ENCODE measurements at regions not wholly inside any gene's neighbourhood (a gene's known extent, or its start where the extent isn't known, plus 50 kb on each side); places are given as distances from the start of the nearest gene placed in this dataset.
"Not testable (repeated sequence)": the region's sequence is repeated elsewhere in the genome, so short reads cannot be mapped to it uniquely, and the experiment has no call there.

DNA sequence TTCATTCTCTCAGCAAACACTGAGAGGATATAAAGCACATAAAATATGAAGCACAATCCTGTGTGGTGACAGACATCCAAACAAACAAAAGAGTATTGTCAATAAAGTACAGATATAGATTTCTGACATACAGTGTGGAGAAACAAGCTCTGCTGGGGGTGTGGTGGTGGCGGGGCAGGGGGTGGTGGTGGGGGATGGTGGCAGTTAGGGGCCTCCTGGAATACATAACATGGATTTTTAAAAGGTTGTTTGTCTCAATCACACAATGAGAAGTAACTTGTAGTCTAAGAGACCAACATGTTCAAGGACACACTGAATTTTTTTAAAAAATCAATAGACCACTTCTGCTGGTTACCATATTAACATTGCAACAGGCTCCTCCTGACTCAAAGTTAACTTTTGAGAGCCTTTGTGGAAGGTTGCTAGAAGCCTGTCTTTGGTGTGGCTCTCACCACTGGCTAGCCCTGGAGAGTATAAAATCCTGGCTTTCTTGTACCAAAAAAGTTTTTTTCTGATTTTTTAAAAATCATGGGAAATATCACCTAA is 1197.4 kb downstream of the SUCLG1 start:
- DNase-seq (ENCODE audit: low read depth): no peak

DNA sequence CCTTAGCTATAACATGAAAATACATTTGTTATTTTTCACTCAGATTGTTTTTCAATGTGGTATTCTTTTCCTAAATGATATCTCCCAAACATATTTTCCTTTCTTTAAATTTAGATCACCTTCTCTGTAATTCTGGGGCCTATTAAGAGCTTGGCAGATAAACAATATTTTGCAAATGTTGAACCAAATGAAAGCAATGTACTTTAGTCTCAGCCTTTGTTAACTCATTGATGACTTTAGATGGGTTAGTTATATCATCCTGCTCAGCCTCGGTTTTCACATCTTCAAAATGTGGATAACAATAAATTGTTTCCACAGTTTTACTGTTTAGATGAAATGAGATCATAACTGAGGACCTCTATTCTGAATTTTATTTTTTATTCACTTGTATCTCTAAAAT is 1205.2 kb downstream of the SUCLG1 start:
- no peak for DNase-seq (ENCODE audit: low read depth)

DNA sequence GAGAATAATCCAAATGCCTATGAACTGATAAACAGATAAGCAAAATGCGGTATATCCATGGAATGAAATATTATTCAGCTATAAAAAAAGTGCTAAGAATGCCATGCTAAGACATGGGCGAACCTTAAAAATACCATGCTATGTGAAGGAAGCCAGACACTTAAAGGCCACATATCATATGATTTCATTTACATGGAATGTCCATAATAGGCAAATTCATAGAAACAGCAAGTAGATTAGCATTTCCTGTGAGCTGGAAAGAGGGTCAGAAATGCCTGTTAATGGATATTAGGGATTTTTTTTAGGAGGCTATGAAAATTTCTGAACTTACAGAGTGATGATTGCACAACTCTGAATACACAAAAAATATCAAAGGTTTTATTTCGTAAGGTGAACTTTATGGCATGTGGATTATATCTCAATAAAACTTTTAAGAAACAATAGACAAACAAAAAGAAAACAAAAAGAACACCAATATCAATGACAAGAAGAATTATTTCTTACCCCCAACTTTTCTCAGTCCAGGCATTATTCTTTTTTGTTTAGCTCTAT is 1207.7 kb downstream of the SUCLG1 start:
- no peak for DNase-seq (ENCODE audit: low read depth)

DNA sequence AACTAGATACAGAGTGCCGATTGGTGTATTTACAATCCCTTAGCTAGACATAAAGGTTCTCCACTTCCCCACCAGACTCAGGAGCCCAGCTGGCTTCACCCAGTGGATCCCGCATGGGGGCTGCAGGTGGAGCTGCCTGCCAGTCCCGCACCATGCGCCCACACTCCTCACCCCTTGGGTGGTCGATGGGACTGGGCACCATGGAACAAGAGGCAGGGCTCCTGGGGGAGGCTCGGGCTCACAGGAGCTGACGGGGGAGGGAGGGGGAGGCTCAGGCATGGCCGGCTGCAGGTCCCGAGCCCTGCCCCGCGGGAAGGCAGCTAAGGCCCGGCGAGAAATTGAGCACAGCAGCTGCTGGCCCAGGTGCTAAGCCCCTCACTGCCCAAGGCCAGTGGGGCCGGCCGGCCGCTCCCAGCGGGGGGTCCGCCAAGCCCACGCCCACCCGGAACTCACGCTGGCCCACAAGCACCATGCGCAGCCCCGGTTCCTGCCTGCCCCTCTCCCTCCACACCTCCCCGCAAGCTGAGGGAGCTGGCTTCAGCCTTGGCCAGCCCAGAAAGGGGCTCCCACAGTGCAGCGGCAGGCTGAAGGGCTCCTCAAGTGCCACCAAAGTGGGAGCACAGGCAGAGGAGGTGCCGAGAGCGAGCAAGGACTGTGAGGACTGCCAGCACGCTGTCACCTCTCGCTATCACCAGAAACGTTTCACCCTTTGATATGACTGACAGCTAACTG is 1213.1 kb downstream of the SUCLG1 start:
- not testable (repeated sequence) for DNase-seq (ENCODE audit: low read depth)

DNA sequence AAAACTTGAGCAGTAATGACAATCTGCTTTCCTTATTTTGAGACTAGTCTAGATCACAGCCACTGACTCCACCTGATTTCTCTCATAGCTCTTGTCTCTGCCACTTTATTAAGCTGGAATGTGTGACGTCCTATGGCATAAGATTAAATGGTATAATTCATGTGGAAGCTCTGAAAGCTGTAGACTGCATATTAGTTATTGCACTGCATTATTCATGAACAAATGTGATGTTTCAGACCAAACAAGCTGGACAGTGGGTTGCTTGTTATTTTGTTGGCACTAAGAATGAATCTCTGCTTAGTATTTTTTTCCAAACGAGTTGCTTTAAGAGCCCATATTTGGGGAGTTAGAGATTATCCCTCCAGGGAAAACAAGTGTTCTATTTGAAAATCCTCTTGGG is 1218.5 kb downstream of the SUCLG1 start:
- DNase-seq (ENCODE audit: low read depth): no peak

DNA sequence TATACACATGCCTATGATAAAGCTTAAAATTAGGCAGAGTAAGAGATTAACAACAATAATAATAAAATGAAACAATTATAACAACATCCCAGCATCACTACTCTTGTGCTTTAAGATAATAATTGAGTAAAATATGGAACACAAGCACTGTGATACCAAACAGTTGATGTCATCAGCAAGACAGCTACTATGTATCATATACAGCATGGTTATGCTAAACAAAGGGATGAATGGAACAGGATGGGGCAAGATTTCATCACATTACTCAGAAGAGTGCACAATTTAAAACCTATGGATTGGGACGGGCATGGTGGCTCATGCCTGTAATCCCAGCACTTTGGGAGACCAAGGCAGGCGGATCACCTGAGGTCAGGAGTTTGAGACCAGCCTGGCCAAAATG is 1221.0 kb downstream of the SUCLG1 start:
- DNase-seq (ENCODE audit: low read depth): no peak

DNA sequence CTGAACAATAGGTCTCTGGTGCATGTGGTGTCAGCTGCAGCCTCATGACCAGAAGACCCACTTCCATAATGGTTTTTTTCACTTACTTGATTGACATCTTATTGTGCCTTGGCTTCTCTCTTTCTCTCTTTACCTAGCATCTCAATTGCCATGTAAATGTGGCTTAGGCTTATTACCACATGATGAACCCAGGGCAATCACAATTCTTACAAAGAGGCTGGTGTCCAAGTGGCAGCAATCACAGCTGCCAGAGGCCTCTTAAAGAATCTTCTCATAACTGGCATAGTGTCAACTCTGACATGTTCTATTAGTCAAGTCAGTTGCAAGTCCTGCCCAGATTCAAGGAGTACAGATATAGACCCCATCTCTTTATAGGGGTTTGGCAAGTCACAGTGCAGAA is 1224.8 kb downstream of the SUCLG1 start:
- DNase-seq (ENCODE audit: low read depth): no peak

DNA sequence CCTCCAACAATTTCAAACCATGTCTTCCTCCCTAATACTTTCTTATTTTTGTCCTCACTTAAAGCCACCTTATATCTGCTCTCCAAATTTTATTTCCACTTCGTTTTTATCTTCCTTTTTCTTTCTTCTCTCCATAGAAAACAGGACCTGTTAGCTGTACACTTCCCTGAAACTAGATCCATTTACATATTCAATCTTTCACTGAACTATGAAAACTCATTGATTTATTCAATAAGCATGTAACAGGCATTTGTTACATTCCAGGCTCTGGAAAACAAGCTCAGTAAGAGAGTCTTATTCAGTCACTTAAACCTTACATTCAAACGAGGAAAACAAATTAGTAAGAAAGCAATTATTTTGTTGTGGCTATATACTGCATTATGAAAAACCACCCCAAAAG is 1225.3 kb downstream of the SUCLG1 start:
- no peak for DNase-seq (ENCODE audit: low read depth)

DNA sequence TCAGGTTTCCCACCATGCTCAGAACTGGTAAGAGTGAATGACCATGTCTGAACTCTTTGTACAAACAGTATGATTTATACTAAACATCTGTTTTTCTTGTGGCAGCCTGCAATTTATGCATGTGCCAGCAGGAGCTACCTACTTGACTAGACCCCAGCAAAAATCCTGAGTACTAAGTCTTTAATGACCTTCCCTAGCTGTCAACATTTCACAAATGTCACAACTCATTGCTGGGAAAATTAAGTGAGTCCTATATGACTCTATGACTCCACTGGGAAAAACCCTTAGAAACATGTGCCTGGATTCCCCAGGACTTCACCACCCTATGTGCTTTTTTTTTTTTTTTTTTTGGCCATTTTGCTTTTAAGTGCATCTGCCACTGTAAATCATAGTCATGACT is 1225.8 kb downstream of the SUCLG1 start:
- DNase-seq (ENCODE audit: low read depth): no peak

DNA sequence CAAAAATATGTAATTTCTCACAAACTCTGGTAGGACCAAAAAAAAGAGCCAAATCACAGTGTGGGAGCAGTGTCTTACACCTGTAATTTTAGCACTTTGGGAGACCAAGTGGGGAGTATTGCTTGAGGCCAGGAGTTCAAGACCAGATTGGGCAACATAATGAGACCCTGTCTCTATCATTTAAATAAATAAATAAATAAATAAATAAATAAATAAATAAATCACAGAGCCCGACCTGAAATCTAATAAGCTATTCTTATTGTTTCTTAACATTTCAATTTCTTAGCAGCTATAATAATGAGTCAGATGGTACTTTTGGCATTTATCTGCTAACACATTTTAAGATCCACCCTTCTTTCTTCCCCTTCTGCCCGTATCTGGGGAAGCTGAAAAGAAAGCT is 1229.6 kb downstream of the SUCLG1 start:
- DNase-seq (ENCODE audit: low read depth): no peak

DNA sequence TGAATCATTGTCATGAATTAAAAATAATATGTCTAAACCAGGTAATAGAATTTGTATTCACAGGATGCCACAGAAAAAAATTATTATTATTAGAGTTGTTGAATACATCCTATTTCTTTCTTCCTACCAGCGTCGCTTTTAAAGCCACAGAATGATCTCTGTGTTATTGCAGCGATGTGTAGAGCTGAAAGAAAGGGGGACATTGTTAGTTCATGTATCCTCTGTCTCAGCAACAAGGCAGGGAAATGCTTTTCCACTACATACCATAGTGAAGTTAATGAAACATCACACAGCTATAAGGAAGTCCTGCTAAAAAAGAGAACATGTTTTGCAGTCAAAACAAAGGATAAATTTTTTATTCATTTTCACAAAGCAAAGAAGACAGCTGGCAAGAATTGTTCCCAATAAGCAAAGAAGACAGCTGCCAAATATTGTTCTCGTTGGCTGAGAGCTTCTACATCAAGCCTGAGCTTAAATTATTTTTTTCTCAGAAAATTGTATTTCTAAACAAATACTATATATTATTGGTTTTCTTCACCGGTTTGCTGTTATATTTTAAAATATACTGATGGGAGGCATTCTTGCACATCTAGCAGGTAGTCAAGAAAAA is 1234.4 kb downstream of the SUCLG1 start:
- no peak for DNase-seq (ENCODE audit: low read depth)

DNA sequence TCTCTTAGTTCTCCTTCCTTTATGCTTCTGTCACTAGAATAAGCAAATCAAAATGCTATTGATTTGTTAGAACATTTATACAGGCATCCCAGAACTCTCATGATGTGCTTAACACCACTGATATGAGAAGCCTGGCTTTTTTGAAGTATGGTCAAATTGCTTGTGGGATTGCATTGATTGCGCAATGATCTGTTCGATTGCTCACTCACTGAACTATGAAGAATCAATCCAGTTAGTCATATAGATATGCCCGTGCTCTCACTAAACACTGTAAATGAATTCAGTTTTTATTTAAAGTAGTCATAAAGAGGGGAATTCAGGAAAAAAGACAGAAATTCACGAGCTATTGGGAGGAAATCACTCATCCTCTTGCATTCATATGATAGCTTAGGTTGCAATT is 1237.8 kb downstream of the SUCLG1 start:
- DNase-seq (ENCODE audit: low read depth): no peak

DNA sequence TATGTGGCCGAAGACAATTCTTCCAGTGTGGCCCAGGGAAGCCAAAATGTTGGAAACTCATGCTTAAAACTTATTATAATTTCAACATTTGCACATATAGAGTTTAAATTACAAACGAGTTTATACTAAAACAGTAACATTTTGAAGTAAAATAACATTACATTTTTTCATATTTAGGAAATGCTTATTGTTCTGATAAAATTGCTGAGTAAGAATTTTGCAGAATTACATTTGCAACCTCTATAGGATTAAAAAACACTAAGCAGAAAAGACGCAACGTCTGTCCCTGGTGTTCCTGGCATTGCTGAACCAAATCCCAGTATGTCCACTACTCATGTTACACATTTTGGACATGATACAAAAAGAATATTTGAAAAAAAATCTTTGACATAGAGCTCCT is 1241.2 kb downstream of the SUCLG1 start:
- no peak for DNase-seq (ENCODE audit: low read depth)

DNA sequence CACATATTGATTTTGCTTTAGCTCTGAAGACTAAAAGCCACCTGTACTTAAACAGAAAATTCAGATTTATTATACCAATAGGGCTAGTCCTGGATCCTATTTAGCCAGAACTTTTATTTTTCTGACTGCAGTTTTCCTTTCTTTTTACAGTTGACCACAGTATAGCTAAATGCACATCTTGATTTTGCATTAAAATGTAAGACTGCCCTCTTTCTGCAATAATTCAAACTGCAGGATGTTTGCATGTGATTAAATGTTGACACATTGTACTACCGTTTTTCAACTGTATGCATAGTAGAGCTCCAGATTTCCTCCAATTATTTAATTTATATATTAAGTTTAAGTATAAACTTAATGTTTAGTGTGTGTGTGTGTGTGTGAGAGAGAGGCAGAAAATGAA is 1262.9 kb downstream of the SUCLG1 start:
- DNase-seq (ENCODE audit: low read depth): no peak

DNA sequence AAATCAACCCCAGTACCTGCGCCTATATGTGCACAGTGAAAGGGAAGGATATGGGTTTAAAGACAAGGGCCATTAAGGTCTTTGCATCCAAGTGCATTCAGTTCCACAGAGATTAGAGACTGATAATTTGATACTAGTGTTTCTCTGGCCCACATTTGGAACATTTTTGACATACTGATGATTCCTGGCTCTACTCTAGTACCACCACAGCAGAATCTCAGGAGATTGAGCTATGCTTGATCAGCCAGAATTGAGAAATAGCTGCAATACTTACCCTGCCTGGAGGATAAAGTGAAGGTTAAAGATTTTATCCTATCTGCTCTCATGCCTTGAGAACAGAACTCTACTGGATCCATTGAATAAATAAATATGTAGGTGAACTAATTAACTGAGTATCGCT is 1267.8 kb downstream of the SUCLG1 start:
- no peak for DNase-seq (ENCODE audit: low read depth)

DNA sequence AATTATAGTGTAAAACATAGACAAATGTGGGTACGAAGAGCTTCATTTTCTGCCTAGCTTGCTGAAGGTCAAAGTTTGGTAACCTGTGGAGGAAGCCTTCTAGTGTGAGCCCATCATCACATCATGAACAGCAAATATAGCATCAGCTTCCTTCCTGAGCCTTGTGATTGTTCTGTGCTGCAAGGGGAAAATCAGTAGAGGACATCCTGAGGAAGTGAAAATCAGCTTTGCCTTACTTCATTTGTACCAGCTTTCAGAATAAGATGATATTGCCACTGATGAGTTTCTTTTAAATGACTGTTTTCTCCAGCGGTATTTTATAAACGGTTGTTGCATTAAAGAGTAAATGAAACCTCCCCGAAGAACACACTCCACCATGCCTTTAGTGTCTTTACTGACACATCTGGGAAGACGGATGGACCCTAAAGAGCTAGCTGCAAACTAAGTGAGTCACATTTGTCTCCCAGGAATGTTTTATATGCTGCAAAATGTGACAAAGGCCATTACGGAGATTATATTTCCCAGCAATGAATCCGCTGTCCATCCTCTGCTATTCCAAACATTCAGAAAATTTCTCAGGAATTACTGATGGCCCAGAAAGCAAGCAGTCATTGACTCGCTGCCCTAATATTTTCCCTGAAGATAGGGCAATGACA is 1272.8 kb downstream of the SUCLG1 start:
- DNase-seq (ENCODE audit: low read depth): no peak

DNA sequence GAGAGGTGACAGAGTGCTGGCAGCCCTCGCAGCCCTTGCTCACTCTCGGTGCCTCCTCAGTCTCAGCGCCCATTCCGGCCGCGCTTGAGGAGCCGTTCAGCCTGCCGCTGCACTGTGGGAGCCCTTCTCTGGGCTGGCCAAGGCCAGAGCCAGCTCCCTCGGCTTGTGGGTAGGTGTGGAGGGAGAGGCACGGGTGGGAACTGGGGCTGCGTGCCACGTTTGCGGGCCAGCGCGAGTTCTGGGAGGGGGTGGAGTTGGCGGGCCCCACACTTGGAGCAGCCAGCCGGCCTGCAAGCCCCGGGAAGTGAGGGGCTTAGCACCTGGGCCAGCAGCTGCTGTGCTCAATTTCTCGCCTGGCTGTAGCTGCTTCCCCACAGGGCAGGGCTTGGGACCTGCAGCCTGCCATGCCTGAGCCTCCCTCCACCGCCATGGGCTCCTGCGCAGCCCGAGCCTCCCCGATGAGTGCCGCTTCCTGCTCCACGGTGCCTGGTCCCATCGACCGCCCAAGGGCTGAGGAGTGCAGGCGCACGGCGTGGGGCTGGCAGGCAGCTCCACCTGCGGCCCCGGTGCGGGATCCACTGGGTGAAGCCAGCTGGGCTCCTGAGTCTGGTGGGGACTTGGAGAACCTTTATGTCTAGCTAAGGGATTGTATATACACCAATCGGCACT is 1278.1 kb downstream of the SUCLG1 start:
- not testable (repeated sequence) for DNase-seq (ENCODE audit: low read depth)

DNA sequence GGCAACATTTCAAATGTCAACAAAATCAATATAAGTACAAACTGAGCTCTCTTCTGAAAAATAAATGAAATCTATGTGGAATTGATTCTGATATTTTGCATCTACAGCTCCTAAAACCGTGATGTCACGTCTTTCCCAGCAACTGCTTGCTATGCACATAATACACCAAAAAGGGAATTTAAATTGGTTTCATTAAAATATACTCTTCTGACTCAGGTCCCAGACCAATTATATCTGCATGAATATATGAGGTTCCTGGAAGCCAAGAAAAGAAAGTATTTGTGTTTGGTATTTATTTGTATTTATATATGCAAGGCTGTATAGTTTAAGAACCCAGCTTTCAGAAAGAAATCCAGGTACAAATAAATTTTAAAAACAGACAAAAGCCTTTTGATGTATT is 1282.5 kb downstream of the SUCLG1 start:
- no peak for DNase-seq (ENCODE audit: low read depth)

DNA sequence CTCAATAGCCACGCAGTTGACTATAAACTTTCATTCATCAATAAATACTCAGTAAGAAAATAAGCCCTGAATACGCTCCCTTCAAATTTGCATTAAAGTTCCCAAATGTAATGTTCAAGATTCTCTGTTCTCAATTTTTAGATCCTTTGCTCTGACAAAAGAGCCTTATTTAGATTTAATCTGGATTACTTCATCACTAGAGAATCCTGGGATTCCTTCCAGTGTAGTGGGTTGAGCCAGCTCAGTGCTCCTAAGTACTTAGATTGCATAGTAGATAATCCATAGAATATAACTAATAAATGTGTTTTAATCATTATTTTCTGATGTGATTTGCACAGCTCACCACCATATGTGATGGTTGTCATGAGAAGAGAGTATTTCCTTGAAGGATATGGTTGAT is 1286.2 kb downstream of the SUCLG1 start:
- DNase-seq (ENCODE audit: low read depth): no peak

DNA sequence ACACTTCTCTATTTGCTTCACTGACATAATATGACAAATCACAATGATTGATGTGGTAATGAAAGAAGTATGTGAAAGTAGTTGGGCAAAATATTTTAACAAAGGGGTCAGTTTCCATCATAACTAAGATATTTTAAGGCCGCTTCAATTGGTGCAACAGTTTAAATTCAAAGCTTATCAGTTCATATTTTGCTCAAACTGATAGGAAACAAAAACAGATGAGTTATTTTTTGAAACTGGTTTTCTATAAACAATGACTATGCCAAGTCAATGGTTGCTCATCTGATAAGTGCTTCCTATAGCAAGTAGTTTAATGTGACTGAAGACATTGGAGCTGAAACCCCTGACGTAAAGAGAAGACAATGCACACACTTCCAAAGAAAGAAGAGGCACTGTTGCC is 1290.7 kb downstream of the SUCLG1 start:
- DNase-seq (ENCODE audit: low read depth): no peak

DNA sequence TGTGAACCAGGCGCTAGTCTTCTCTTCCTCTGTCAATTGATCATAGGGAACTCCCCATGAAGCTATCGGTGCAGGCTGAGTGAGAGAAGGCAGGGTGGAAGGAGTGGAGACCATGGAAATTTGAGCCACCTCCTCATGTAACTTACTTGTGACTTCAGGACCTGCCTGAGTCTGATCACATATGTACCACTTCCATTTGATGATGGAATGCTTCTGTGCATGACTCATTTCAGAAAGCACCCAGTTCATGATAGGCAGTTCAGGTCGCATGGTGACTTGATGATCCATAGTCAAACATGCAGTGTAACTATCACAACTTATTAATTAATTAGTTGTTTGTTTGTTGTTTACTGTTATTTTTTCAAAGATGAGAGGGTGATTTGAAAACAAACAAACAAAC is 1296.7 kb downstream of the SUCLG1 start:
- DNase-seq (ENCODE audit: low read depth): no peak

DNA sequence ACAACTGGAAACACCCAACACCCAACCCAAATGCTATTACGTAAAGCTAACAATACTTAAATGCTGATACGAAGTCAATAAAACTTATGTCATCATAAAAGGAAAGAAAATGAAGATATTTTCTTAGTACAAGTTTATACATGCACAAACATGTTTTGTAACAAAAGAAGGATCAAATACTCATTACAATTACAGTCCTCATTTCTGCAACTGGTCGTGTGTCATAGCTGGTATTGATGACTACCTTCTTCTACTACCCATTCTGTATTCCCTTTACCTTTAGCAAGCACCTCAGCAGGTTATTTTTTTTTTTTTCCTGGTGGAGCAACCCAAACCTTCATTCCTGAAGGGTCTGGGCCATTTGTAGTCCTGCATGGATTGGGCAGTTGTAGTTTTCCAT is 1298.5 kb downstream of the SUCLG1 start:
- DNase-seq (ENCODE audit: low read depth): no peak

Measured in stimulated activated CD8-positive, alpha-beta memory T cell treated with anti-CD3 and anti-CD28 coated beads, Interleukin-15, amount 100 ng/mL, for 1 hour (primary cell).